ENCODE measurements at regions not wholly inside any gene's neighbourhood (a gene's known extent, or its start where the extent isn't known, plus 50 kb on each side); places are given as distances from the start of the nearest gene placed in this dataset.

GRCh38 chr16:49093939-49094338 lies 187.7 kb downstream of the CBLN1 start:
- DNase-seq (ENCODE audit: low read depth, low spot score) (no peak), ATAC-seq (no peak)
- ChIA-PET RAD21 (ENCODE audit: low non-redundant PET in 1 of 2, low total read pairs in 2 of 2, uncharacterized antibody in 2 of 2, unreplicated experiment in 2 of 2) (no interaction called here), POLR2A (no interaction called here), CTCF (no interaction called here)
- intact Hi-C loops (cut with micrococcal nuclease) = no loop called here
- no TSS peak for BruUV-seq (replicated peaks)
- H3K36me3 ChIP-seq (ENCODE audit: control insufficient read depth in 1 of 2, insufficient read depth in 2 of 2, low read length in 2 of 2) = no peaks in the 10 kb centered on the region
- no peak overlapping the region for H3K4me3 ChIP-seq (replicated peaks in 1 of 2; ENCODE audit: low read depth in 1 of 2, low read length in 2 of 2)
- no peak overlapping the region for H2AFZ ChIP-seq (ENCODE audit: low read depth, low read length, poor library complexity, severe bottlenecking)
- no peaks in the 10 kb centered on the region for H3K9me2 ChIP-seq (ENCODE audit: insufficient read depth)
- no peaks in the 10 kb centered on the region for H3K79me2 ChIP-seq (ENCODE audit: insufficient read depth, low read length)
- TF ChIP-seq EZH2 (IDR thresholded peaks at IDR 0.05) (no peak), TCF7L2 (IDR thresholded peaks at IDR 0.05; ENCODE audit: borderline replicate concordance, extremely low read depth, insufficient read depth, insufficient read length) (no peak), FOSL1 (IDR thresholded peaks at IDR 0.05; ENCODE audit: low read depth) (no peak), EZH2phosphoT487 (IDR thresholded peaks at IDR 0.05; ENCODE audit: borderline replicate concordance) (no peak), EGR1 (IDR thresholded peaks at IDR 0.05; ENCODE audit: low read depth) (no peak), SRF (IDR thresholded peaks at IDR 0.05; ENCODE audit: low read depth) (no peak), RAD21 (IDR thresholded peaks at IDR 0.05; ENCODE audit: low read depth) (no peak), MAX (IDR thresholded peaks at IDR 0.05) (no peak), ELF1 (IDR thresholded peaks at IDR 0.05; ENCODE audit: borderline replicate concordance, low read depth) (no peak), POLR2AphosphoS5 (IDR thresholded peaks at IDR 0.05; ENCODE audit: low read depth, low read length) (no peak), ZFX (IDR thresholded peaks at IDR 0.05) (no peak), SP1 (IDR thresholded peaks at IDR 0.05; ENCODE audit: low read depth) (no peak)
- no peak overlapping the region for H3K9ac ChIP-seq (ENCODE audit: low read length)
- H3K4me2 ChIP-seq (ENCODE audit: low read length) = no peak overlapping the region
- H3K27ac ChIP-seq (ENCODE audit: low read depth, low read length) = no peak overlapping the region
- peaks cover 46% of the 10 kb centered on the region for H3K27me3 ChIP-seq (ENCODE audit: insufficient read depth, low read length)
- no peaks in the 10 kb centered on the region for H3K4me1 ChIP-seq (ENCODE audit: control insufficient read depth in 1 of 2, insufficient read depth in 2 of 2, low read length in 2 of 2)
- H3K9me3 ChIP-seq (ENCODE audit: control insufficient read depth in 1 of 2, insufficient read depth in 1 of 2, low read depth in 1 of 2, low read length in 2 of 2) = no peaks in the 10 kb centered on the region
- H4K20me1 ChIP-seq (ENCODE audit: insufficient read depth) = no peaks in the 10 kb centered on the region; the same call in 1 of the 2 replicates

DNA sequence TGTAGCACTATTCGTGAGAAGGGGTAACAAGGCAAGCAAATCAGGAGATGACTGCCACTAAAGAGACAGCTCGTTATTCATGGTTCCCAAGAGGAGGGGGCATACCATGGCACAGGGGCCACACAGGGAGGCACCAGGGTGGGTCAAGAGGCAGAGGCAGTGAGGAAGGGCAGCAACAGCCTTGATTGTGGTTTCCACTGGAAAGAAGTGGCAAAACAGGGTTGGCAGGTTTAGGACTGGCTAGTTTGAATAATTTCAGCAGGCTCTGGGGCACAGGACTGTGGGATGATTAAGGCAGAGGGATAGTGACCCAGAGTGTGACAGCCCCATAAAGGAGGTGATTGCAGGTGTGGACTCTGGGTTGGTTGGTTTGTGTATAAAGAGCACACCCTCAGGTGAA lies 188.9 kb downstream of the CBLN1 start:
- no TSS peak for BruUV-seq (replicated peaks)
- Histone ChIP-seq H3K9me2 (ENCODE audit: insufficient read depth) (no peaks in the 10 kb centered on the region), H3K9ac (ENCODE audit: low read length) (no peak overlapping the region), H4K20me1 (ENCODE audit: insufficient read depth) (no peaks in the 10 kb centered on the region; the same call in 1 of the 2 replicates), H3K27me3 (ENCODE audit: insufficient read depth, low read length) (peaks cover 40% of the 10 kb centered on the region), H2AFZ (ENCODE audit: low read depth, low read length, poor library complexity, severe bottlenecking) (no peak overlapping the region), H3K4me3 (replicated peaks in 1 of 2; ENCODE audit: low read depth in 1 of 2, low read length in 2 of 2) (no peak overlapping the region), H3K79me2 (ENCODE audit: insufficient read depth, low read length) (no peaks in the 10 kb centered on the region), H3K4me1 (ENCODE audit: control insufficient read depth in 1 of 2, insufficient read depth in 2 of 2, low read length in 2 of 2) (no peaks in the 10 kb centered on the region), H3K27ac (ENCODE audit: low read depth, low read length) (no peak overlapping the region), H3K9me3 (ENCODE audit: control insufficient read depth in 1 of 2, insufficient read depth in 1 of 2, low read depth in 1 of 2, low read length in 2 of 2) (no peaks in the 10 kb centered on the region), H3K36me3 (ENCODE audit: control insufficient read depth in 1 of 2, insufficient read depth in 2 of 2, low read length in 2 of 2) (no peaks in the 10 kb centered on the region), H3K4me2 (ENCODE audit: low read length) (no peak overlapping the region)
- DNase-seq (ENCODE audit: low read depth, low spot score) (no peak), ATAC-seq (no peak)
- ChIA-PET CTCF (no interaction called here), RAD21 (ENCODE audit: low non-redundant PET in 1 of 2, low total read pairs in 2 of 2, uncharacterized antibody in 2 of 2, unreplicated experiment in 2 of 2) (no interaction called here), POLR2A (no interaction called here)
- intact Hi-C loops (cut with micrococcal nuclease) = no loop called here
- TF ChIP-seq EZH2phosphoT487 (IDR thresholded peaks at IDR 0.05; ENCODE audit: borderline replicate concordance) = no peak
- TF ChIP-seq MAX (IDR thresholded peaks at IDR 0.05) = no peak
- TF ChIP-seq, protein P1, sequence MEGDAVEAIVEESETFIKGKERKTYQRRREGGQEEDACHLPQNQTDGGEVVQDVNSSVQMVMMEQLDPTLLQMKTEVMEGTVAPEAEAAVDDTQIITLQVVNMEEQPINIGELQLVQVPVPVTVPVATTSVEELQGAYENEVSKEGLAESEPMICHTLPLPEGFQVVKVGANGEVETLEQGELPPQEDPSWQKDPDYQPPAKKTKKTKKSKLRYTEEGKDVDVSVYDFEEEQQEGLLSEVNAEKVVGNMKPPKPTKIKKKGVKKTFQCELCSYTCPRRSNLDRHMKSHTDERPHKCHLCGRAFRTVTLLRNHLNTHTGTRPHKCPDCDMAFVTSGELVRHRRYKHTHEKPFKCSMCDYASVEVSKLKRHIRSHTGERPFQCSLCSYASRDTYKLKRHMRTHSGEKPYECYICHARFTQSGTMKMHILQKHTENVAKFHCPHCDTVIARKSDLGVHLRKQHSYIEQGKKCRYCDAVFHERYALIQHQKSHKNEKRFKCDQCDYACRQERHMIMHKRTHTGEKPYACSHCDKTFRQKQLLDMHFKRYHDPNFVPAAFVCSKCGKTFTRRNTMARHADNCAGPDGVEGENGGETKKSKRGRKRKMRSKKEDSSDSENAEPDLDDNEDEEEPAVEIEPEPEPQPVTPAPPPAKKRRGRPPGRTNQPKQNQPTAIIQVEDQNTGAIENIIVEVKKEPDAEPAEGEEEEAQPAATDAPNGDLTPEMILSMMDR (IDR thresholded peaks at IDR 0.05 in 2 of 3, conservative IDR thresholded peaks at IDR 0.05 in 1 of 3; ENCODE audit: borderline replicate concordance in 1 of 3, insufficient read depth in 1 of 3, low read depth in 2 of 3, low read length in 2 of 3) = no peak
- TF ChIP-seq ELF1 (IDR thresholded peaks at IDR 0.05; ENCODE audit: borderline replicate concordance, low read depth) = no peak
- no peak for TF ChIP-seq POLR2AphosphoS5 (IDR thresholded peaks at IDR 0.05; ENCODE audit: low read depth, low read length)
- no peak for TF ChIP-seq ATF3 (IDR thresholded peaks at IDR 0.05)
- no peak for TF ChIP-seq CBX3 (IDR thresholded peaks at IDR 0.05; ENCODE audit: low read depth)
